AG04449 (cell line): ENCODE measurements at regions not wholly inside any gene's neighbourhood (a gene's known extent, or its start where the extent isn't known, plus 50 kb on each side); places are given as distances from the start of the nearest gene placed in this dataset.
"Not testable (repeated sequence)": the region's sequence is repeated elsewhere in the genome, so short reads cannot be mapped to it uniquely, and the experiment has no call there.

Source experiments
- CTCF ChIA-PET: fragments of 350-600 bp; formaldehyde crosslinking; extraction: SDS; loops from one replicate; lab custom pipeline; 2021; ENCODE audit warnings: antibody characterized with exemption; lab: Yijun Ruan, JAX
- POLR2A ChIA-PET: fragments of 400-600, 350-600 bp; formaldehyde crosslinking; extraction: SDS; loops from one replicate; lab custom pipeline; 2020; ENCODE audit warnings: antibody characterized with exemption, inconsistent platforms; lab: Yijun Ruan, JAX
- DNase-seq: peaks from one replicate; pipeline ENCODE4 v3.0.0-alpha.2; 2010; ENCODE audit warnings: low read depth, low spot score
- H3K4me3 ChIP-seq: 2 replicates; pipeline ENCODE4 v1.5.1; 2011; ENCODE audit warnings: low read depth, mild to moderate bottlenecking, control low read depth, low read length
- TF ChIP-seq, protein P1 (sequence below): IDR thresholded peaks from one replicate; pipeline ENCODE4 v1.5.1; 2011; ENCODE audit warnings: mild to moderate bottlenecking, moderate library complexity, low read length, control low read depth, inconsistent platforms; ENCODE audit not compliant: insufficient read depth; ENCODE audit errors: missing control alignments

- POLR2A ChIA-PET, result no interaction called here
Measured at GRCh38 chr12:31818623-31819268, 89.9 kb upstream of the AMN1 start.

GRCh38 chr12:31817120-31817519 is 88.3 kb upstream of the AMN1 start:
- H3K4me3 ChIP-seq, result no peak overlapping the region
- ChIA-PET CTCF (no interaction called here), POLR2A (no interaction called here)
- TF ChIP-seq, protein P1, sequence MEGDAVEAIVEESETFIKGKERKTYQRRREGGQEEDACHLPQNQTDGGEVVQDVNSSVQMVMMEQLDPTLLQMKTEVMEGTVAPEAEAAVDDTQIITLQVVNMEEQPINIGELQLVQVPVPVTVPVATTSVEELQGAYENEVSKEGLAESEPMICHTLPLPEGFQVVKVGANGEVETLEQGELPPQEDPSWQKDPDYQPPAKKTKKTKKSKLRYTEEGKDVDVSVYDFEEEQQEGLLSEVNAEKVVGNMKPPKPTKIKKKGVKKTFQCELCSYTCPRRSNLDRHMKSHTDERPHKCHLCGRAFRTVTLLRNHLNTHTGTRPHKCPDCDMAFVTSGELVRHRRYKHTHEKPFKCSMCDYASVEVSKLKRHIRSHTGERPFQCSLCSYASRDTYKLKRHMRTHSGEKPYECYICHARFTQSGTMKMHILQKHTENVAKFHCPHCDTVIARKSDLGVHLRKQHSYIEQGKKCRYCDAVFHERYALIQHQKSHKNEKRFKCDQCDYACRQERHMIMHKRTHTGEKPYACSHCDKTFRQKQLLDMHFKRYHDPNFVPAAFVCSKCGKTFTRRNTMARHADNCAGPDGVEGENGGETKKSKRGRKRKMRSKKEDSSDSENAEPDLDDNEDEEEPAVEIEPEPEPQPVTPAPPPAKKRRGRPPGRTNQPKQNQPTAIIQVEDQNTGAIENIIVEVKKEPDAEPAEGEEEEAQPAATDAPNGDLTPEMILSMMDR, result no peak
- DNase-seq, result no peak

More at GRCh38 chr12:31818623-31819268, 89.9 kb upstream of the AMN1 start:
- TF ChIP-seq, protein P1, result no peak
- no peak overlapping the region for H3K4me3 ChIP-seq
- CTCF ChIA-PET, result no interaction called here
- DNase-seq, result no peak

DNA sequence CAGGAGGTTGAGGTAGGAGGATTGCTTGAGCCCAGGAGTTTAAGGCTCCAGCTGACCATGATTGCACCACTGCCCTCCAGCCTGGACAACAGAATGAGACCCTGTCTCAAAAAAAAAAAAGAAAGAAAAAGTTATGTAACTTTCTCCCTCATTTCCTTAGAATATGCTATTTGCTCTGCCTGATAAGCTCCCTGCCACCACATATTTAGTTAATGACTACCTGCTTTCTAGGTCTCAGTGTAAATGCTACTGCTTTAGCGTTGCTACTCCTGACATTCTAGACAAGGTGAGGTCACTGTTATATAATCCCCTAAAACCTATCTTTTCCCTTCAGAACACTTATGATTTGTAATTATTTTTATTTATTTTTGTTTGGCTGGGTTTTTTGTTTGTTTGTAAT is 86.3 kb upstream of the AMN1 start:
- ChIA-PET POLR2A (no interaction called here), CTCF (no interaction called here)
- no peak overlapping the region for H3K4me3 ChIP-seq
- DNase-seq, result no peak
- TF ChIP-seq, protein P1, result no peak

DNA sequence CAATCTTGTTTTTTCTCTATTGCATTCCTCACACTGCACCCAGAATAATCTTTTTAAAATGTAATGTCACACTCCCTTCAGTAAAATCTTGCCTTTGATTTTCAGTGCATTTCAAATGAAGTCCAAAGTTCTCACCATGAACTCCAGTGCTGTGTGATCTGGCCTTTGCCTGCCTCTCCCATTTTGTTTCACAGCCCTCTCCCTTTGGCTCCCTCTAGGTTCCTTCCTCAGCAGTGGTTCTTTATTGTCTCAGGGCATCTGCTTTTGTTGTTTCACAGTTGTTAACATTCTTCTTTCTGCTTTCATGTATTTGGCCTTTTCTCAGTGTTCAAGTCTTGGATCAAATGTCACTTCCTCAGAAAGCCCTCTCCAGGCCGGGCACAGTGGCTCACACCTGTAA is 84.5 kb upstream of the AMN1 start:
- DNase-seq, result no peak
- TF ChIP-seq, protein P1, result no peak
- H3K4me3 ChIP-seq, result no peak overlapping the region
- POLR2A ChIA-PET, result no interaction called here
- CTCF ChIA-PET, result no interaction called here

DNA sequence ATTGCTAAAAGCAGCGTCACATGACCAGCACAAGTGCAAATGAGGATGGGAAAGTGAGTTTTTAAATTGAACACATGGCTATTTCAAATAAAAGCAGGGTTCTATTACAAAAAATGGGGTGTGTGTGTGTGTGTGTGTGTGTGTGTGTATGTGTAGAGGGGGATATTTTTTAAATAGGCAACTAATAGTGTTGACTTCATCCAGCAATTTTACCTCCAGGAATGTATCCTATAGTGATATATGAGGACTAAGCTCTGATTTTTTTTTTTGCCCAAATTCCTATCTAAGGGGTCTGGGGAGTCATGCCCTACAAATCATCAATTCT is 78.9 kb upstream of the AMN1 start:
- TF ChIP-seq, protein P1, result no peak
- POLR2A ChIA-PET, result no interaction called here
- CTCF ChIA-PET, result no interaction called here
- no peak overlapping the region for H3K4me3 ChIP-seq
- no peak for DNase-seq

DNA sequence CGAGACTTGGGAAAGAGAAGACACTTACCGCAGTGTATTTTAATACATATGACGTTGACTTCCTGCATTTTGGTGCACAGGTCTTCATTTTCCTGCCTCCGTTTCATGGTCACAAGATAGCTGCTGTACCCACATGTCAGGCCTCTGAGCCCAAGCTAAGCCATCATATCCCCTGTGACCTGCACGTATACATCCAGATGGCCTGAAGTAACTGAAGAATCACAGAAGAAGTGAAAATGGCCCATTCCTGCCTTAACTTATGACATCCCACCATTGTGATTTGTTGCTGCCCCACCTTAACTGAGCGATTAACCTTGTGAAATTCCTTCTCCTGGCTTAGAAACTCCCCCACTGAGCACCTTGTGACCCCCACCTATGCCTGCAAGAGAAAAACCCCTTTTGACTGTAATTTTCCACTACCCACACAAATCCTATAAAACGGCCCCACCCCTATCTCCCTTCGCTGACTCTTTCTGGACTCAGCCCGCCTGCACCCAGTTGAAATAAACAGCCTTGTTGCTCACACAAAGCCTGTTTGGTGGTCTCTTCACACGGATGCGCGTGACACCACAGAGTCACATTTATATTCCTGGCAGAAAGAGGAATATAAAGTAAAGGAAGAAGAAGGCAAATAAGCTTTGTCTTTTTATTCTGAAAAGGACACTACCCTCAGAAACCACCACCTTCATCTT is 78.4 kb upstream of the AMN1 start:
- H3K4me3 ChIP-seq, CTCF ChIA-PET, POLR2A ChIA-PET, DNase-seq: not testable (repeated sequence)

DNA sequence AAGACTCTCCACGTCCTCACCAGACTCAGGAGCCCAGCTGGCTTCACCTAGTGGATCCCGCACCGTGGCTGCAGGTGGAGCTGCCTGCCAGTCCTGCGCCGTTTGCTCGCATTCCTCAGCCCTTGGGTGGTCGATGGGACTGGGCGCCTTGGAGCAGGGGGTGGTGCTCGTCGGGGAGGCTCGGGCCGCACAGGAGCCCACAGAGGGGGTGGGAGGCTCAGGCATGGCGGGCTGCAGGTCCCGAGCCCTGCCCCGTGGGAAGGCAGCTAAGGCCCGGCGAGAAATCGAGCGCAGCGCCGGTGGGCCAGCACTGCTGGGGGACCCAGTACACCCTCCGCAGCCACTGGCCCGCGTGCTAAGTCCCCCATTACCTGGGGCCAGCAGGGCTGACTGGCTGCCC is 76.9 kb upstream of the AMN1 start:
- DNase-seq, H3K4me3 ChIP-seq, POLR2A ChIA-PET, CTCF ChIA-PET: not testable (repeated sequence)

DNA sequence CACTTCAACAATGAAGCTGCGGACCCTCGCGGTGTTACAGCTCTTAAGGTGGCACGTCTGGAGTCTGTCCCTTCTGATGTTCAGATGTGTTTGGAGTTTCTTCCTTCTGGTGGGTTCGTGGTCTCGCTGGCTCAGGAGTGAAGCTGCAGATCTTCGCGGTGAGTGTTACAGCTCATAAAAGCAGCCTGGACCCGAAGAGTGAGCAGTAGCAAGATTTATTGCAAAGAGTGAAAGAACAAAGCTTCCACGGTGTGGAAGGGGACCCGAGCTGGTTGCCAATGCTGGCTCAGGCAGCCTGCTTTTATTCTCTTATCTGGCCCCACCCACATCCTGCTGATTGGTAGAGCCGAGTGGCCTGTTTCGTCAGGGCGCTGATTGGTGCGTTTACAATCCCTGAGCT is 75.9 kb upstream of the AMN1 start:
- H3K4me3 ChIP-seq, POLR2A ChIA-PET, CTCF ChIA-PET, DNase-seq: not testable (repeated sequence)
